Activated CD8-positive, alpha-beta memory T cell treated with anti-CD3 and anti-CD28 coated beads for 48 hours (primary cell): ENCODE measurements at regions not wholly inside any gene's neighbourhood (a gene's known extent, or its start where the extent isn't known, plus 50 kb on each side); places are given as distances from the start of the nearest gene placed in this dataset.
A peak's percentile ranks its signal among the peaks of the same experiment; 100 is the strongest.

Source experiments
- DNase-seq, 3 experiments: peaks; one replicate each; pipeline ENCODE4 v3.0.0-alpha.2; 2020; ENCODE audit warnings: low read depth in 2 of 3, low spot score in 2 of 3

DNA sequence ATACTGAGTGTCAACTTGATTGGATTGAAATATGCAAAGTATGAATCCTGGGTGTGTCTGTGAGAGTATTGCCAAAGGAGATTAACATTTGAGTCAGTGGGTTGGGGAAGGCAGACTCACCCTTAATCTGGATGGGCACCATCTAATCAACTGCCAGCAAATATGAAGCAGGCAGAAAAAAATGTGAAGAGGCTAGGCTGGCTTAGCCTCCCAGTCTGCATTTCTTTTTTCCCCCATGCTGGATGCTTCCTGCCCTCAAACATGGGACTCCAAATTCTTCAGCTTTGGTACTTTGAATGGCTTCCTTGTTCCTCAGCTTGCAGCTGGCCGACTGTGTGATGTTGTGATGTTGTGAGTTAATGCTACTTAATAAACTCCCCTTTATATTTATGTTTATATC is 577.4 kb downstream of the CPS1 start:
- no peak for DNase-seq

DNA sequence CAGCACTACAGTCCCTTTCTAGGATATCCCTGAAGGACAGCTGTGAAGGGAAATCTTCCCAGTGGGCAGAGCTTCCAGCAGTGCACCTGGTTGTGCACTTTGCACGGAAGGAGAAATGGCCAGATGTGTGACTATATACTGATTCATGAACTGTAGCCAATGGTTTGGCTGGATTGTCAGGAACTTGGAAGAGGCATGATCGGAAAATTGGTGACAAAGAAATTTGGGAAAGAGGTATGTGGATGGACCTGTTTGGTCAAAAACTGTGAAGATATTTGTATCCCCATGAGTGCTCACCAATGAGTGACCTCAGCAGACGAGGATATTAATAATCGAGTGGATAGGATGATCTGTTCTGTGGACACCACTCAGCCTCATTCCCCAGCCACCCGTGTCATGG is 582.2 kb downstream of the CPS1 start:
- DNase-seq: no peak

DNA sequence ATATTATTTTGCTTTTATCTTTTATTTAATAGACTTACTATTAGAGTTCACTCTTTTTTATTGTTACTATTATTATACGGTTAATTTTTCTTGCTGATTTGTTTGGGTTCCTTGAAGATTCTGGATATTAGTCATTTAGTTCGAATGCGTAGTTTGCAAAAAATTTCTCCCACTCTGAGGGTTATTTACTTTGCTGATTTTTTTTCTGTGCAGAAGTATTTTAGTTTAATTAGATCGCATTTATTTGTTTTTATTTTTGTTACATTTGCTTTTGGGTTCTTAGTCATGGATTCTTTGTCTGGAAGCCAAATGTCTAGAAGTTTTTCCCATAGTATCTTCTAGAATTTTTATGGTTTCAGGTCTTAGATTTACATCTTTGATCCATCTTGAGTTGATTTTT is 585.2 kb downstream of the CPS1 start:
- no peak for DNase-seq

DNA sequence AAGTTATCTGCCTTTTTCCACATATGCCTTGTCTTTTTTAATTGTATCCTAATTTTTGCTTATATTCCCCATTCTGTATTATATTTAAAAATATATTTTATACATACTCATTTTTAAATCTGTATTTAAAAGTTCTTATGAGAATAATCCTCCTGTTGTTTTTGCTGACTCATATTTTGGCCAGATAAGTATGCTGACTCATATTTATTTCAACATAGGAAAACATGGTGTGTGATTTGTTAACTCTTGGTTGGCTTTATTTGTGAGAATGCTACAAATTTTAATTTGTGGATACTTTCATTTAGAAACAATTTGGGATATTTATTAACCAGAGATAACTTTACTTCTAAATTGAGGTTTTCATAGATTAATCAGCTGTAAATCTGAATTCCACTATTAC is 587.7 kb downstream of the CPS1 start:
- DNase-seq: no peak

DNA sequence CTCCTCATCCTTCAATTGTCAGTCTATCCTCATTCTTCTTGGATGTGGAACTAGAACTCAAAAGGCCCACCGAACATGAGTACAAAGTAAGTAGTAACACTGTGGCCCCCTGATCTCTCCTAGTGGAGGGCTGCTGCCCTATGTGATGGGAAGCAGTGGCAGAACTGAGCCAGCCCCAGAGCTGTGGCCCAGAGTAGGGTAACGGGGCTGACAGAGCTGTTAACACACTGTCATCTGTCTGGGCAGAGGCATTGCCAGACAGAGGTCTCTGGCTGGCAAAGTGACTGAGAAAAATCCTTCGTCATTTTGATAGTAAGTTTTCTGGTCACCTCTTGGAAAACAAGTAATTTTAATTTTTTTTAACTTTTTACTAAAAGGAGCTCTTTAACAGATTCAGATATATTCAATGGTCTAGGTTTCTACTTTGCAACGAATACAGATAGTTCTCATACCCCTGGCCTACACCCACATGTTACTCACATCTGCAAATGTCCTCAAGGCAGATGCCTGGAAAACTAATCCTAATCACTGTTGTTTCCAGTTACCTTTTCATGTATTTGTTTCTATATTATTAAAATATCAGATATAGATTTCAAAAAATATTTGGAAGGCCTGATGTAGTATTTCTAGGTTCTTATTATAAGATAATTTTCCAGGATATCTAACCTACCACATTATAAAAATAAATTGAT is 588.7 kb downstream of the CPS1 start:
- DNase-seq: no peak

DNA sequence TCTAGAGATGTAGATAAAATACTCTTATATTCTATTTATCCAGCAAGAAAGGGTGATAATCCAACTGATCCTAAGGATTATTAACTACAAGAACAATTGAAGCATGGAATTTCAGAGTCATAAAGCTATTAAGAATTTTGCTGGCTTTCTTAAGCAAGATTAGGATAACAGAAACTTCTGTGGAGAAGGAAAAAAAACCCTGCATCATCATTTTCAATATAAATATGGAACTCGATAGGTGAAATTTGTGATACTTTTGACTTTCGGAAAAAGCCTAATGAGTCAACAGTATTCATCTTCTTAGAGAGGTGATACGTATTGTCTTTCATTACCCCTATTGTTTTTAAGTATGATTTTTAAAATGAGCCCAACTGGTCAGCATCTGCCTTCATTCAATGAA is 593.3 kb downstream of the CPS1 start:
- no peak for DNase-seq

DNA sequence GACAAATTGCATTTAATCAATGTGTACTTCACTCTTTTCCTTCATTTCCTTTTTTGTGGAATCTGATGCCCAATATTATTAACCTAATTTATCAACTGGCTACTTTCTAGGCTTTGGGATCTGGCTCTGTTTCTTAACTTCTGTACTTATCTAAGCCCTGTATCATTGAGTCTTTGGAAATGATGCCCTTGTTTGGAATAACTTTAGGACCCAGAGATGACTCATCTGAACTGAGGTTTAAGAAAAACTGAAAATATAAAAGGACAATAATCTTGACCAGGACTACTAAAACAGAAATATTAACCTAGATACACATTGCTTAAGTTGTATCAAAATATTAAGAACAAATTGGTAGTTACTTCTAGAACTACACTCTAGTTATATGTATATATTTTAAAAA is 600.8 kb downstream of the CPS1 start:
- DNase-seq: no peak

DNA sequence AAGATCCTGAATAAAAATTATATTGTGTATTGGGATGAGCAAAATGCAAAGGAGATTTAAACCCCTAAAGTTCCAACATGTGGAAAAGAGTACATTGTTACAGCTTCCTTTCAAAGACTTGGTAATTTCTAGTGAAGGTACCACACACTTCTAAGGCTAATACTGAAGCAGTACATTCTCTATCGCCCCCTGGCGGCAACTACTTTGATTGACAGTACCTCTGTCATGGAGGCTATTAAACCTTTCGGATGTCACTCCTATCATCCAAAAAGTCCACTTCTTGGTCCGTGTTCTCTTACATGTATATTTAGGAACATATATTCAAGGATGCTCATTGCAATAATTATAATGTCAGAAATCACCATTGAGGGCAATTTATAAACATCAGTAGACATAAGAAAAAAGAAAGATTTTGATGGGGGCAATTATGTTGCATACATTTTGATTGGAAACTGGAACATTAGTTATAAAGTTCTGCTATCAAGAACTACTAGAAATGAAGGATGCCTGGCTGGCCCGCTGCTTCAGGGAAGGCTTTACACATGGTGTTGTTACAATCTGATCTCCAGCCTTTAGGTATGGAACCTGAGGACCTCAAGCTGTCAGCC is 601.6 kb downstream of the CPS1 start:
- peak; percentile 13 to 54 (median 23) for DNase-seq

DNA sequence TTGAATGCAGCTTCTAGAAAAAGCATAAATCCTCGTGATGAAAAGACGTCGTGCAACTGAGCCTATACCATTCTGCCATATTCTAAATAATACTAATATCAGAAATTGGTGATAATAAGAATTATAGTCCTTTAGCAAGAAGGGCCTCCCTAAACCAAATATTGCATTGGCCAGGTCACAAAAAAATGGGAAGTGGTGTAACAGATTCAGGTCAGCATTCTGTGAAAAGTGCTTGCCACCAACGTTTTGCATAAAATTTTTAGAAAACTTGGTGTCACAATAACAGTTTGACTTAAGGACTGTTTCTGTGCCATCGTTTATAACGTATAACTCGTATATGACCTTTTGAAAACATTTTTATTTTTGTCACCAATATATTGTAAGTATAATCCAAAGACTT is 603.6 kb downstream of the CPS1 start:
- DNase-seq: no peak

DNA sequence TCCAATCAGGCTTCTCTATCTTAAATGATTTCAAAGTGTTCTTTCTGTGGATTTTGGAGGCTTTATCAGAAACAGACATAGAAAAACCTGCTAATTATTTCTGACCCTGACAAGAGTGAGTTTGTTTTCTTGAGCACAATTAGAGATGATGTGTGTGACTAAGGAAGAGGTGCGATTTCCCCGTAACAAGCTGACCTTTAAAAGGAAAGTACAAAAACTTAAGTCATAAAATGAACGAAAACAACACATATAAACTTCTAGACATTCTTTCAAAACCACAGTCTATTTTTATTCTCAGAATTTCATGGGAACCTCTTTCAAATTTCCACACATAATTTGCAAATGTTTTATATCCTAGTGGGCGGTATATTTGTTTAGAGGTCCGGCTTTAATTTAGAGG is 604.8 kb downstream of the CPS1 start:
- no peak for DNase-seq

DNA sequence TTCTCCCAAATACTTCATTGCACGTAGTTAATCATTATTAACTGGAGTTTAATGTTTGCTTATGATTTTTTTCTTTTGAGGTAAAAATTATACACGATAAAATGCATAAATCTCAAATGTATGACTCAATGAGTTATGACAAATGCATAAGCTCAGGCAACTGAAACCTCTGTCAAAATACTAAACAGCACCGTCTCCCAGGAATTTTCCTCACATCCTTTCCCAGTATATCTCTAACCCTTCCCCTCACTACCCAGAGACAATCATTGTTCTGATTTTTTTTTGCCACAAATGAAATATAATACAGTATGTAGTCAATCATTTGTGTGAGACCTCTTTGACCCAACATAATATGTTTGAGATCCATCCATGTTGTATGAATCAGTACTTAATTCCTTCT is 606.5 kb downstream of the CPS1 start:
- DNase-seq: no peak

DNA sequence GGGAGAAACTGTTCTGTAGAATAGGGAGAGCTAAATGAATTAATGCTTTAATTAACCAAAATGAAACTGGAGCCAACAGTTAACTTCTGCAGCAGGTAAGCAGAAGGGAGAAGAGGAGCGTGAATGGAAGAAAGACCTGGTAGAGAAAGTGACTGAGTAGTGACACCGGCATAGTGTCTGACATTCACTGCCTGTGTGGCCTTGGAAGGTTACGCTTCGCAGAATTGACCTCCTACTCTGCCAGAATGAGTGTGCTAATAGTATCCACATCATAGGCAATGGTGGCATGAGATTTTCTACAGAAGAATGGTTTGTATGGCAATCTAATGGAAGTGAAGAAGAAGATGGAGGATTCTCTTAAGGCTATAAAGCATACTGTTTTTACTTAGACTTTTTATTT is 614.4 kb downstream of the CPS1 start:
- no peak for DNase-seq

DNA sequence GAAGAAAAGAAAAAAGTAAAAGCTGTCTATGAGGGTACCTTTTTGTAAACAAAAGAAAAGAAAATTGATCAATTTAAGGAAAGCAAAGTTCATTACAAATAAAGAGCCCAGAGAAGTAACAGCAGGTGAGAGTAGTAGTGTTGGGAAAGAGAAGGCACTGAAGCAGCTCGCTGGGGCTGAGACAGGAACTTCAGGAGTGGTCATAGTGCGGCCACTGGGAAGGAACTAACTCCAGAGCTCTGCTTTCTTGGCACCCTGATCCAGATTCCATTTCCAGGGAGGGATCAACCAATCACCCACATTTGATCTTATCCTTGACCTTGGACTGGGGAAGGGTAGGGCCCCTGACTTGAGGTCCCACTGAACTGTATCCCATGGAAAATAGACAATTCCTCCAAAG is 617.6 kb downstream of the CPS1 start:
- no peak for DNase-seq

DNA sequence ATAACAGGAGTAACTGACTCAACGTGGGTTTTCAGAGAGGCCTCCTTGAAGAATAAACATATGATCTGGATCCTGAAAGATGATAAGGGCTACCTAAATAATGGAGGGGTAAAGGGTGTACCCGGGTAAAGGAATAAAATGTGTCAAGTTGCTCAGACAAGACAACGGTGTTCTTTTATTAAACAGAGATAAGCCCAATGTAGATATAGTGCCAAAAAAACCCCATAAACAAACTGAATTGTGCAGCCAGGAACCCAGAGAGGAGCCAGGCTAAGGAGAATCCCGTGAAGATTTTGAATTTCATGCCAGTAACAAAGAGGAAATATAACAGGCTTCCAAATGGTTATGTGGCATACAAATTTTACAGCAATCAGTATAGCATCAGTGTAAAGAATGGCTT is 618.2 kb downstream of the CPS1 start:
- no peak for DNase-seq

DNA sequence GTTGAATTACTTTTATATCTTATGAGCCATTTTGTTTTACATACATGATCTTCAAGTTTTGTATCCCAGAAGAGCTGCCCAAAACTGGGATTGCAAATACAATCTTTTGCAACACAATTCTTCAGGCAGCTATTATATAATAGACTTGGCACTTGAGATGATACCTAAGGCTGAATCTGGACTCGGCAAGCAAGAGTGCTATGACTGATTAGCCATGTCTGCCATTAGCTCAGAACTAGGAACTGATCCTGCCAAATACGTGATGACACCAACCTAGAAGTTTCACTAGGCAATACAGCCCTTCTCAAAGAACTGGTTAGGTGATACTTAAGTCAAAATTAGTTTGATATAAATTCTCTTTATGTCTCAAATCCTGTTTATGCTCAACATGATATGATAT is 619.6 kb downstream of the CPS1 start:
- no peak for DNase-seq

DNA sequence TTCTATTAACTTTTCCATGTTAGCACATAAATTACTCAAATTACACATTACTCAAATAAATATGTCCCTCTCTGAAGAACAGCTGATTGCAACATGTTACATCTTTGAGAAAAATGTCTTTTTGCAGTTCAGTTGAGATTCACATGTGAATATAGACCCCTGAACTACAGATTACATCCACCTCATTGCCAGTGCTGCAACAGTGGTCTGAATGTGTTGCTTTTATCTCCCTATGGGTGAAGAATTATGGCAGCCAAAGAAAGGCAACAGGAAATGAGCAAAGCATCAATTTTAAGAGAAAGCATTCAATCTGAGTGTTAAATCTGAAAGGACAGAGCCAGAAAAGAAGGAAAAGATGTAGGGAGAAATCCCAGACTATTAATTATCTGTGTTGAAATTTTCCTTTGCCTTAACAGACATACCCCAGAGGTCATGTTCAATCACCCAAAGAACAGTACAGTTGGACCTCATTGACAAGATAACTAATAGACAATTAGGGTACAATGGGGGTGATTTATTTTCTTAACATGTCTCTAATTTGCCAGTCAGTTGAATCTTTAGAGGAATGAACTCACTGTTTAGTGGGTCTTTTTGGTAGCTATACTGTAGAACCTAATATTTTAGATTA is 620.2 kb downstream of the CPS1 start:
- no peak for DNase-seq

DNA sequence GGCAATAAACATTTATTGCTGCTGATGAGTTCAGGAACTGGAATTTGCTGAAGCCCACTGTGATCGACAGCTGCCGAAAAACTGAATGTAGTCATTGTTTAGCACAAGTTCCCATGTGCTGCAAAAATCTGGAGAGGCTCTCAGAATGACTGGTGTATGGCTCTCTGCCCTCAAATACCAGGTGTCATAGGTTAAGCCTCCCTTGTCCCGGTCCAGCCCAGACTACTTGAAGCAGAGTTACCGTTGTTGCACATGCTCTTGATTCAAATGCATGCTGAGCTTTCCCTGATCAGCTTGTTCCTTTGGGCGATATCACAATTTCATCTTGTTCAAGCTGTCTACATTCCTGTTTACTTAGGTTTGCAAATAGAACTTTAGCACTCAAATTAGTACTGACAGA is 625.2 kb downstream of the CPS1 start:
- no peak for DNase-seq

DNA sequence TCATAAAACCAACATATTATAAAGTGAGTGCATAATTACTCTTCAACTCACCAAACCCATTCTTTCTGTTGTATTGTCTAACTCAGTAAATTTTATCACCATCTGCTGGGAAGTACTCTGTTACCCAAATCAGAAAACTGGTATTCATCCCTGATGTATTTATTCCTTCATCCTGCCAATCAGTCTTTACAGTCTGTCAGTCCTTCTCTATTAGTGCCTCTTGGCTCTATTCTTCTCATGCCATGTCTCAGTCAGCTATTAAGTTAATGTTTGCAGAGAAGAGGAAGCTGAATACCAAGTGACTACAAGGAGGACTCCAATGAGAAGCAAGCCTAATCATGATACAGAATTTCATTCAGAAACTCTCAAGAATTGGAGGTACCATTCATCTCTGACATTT is 631.2 kb downstream of the CPS1 start:
- no peak for DNase-seq

DNA sequence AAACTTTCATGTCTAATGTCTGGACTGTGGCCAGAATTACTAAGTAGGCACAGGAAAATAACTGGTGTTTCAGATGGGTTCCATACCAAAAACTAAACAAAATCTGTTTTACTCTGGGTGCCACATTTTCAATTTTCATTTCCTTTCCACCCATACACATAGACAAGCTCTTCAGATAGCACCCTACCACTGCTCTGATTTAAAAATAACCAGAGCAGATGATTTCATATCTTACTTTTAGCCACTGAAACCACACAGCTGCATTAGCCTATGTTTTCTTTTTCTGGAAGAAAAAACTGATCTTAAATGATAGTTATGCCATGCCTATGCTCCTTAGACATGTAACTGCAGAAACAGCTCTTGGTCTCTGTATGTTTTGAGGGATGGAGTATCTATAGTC is 647.6 kb downstream of the CPS1 start:
- DNase-seq: no peak

DNA sequence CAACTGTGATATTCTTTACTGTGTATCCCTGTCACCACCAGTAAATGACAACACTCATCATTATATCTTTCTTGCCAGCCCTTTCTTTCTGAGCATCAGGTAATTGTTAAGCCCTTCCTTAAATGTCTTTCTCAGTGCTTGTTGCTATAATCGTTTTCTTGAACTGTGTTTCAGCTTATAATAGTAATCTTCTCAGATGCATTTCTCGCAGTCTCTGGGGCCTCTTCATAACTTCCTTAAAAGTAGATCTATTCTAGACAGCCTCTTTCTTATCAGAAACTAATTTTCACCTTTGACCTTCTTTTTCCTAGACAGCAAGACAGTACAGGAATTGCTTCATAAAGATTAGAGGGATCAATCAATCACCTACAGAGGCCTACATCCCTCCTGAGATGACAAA is 648.1 kb downstream of the CPS1 start:
- no peak for DNase-seq

DNA sequence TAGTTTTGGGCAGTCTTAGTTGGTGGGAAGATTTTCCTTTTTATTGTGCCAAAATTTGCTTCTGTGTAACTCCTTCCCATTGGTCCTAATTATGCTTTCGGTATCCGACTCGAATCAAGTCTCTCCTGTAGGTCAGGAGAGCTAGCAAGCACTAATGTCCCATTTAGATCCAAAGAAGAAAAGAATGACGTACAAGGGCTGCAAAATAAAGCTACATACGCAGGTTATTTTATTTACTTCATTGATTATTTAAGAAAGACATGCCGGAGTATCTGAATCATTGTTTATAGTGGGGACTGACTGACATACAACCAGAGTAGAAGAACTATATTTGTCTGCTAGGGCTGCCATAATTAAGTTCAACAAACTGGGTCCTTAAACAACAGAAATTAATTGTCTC is 648.5 kb downstream of the CPS1 start:
- no peak for DNase-seq

DNA sequence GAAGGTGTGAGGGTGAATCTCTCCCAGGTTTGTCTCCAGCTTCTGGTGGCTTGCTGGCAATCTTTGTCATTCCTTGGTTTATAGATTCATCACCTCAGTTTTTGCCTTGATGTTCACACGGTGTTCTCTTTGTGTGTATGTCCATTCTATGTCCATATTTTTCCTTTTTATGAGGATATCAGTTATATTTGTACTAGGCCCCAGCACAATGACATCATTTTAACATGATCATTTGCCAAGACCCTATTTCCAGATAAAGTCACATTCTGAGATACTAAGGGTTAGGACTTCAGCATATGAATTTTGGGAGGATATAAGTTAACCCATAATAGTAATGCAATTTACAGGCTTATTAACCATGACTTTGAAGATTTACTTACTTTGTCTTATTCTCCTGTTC is 649.0 kb downstream of the CPS1 start:
- no peak for DNase-seq

DNA sequence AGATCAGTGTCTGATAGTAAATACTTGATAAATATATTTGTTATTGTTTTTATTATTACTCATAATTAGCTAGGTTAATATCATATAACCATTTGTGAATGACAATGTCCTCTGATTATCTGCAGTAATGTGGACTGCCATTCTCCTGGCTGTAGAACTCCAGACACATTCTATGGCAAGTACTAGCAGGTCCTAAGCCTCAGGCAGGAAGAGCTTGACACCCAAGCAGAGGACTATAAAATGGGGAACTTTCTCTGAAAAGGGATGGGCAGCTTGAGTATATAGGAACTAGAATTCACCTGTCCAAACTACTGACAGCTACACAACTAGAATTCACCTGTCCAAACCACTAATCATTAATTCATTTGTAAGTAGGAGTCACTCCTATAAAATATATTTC is 649.4 kb downstream of the CPS1 start:
- DNase-seq: no peak
